ENCODE measurements at regions not wholly inside any gene's neighbourhood (a gene's known extent, or its start where the extent isn't known, plus 50 kb on each side); places are given as distances from the start of the nearest gene placed in this dataset.

DNA sequence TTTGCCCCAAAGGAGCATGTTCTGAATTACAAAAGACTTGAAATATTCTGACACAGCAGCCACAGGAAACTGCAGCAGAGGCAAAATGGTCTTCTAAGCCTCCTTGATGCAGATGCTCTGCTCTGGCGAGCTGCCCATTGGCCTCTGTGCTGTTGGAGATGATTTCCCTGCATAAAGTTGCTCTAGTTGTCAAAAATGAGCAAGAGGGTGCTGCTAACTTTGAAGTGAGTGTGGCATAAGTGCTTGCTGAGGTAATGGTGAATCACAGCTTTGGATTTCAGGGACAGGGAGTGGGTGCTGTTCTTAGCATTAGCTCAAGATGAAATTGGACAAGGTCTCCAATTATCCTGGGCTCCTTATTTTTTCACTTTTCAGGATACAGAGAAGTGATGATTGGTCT is 435.4 kb downstream of the TMEM135 start:
- H2BK12ac ChIP-seq (ENCODE audit: insufficient read length, low read depth, low read length) = no peak overlapping the region
- no CpG with 5 or more reads among the region's 1 CpG for WGBS (ENCODE audit: extremely low coverage, insufficient read length, low lambda C conversion rate)
- Mint-ChIP-seq H3K9me3 (peaks cover 4 to 7% of the 10 kb centered on the region in 2 experiments; a peak in 3 of 5 replicates), H3K4me3 (no peak overlapping the region), H3K27me3 (ENCODE audit: low read depth) (no peaks in the 10 kb centered on the region), H3K4me1 (peaks cover 0 to 8% of the 10 kb centered on the region in 2 experiments; a peak in 2 of 4 replicates), H3K27ac (peak overlapping the region in 1 of 3 experiments; percentile 40; a peak in 1 of 7 replicates), H3K36me3 (ENCODE audit: insufficient read depth in 1 of 3, low read depth in 3 of 3) (peaks cover 0 to 5% (median 0%) of the 10 kb centered on the region in 3 experiments; a peak in 3 of 7 replicates)
- no peak overlapping the region for H3K27ac ChIP-seq (ENCODE audit: insufficient read length, low read depth, low read length)
- H2BK5ac ChIP-seq (ENCODE audit: insufficient read length, low read length) = no peak overlapping the region
- H3K4me1 ChIP-seq (ENCODE audit: insufficient read depth, low read length) = no peaks in the 10 kb centered on the region; the same call in 1 of the 2 replicates
- no peak overlapping the region for H3K18ac ChIP-seq (ENCODE audit: insufficient read length, low read depth, low read length)
- H4K91ac ChIP-seq (ENCODE audit: insufficient read length, low read depth, low read length) = no peak overlapping the region
- H3K4ac ChIP-seq (ENCODE audit: low read depth, low read length) = no peak overlapping the region
- TF ChIP-seq CTCF (conservative IDR thresholded peaks at IDR 0.05) = no peak
- H3K79me1 ChIP-seq (ENCODE audit: insufficient read depth, low read depth, low read length, poor library complexity, severe bottlenecking) = no peaks in the 10 kb centered on the region
- H2AFZ ChIP-seq (ENCODE audit: low read length) = no peak overlapping the region
- H3K23me2 ChIP-seq (ENCODE audit: insufficient read length, low read depth, low read length, poor library complexity, severe bottlenecking) = no peaks in the 10 kb centered on the region
- no peaks in the 10 kb centered on the region for H3K9me3 ChIP-seq (ENCODE audit: control insufficient read depth, low read depth, low read length)
- no peak overlapping the region for H2BK15ac ChIP-seq (ENCODE audit: low read depth, low read length)
- no peak overlapping the region for H4K5ac ChIP-seq (ENCODE audit: insufficient read length, low read depth, low read length)
- no peak overlapping the region for H3T11ph ChIP-seq (ENCODE audit: low read length)
- H3K9ac ChIP-seq (ENCODE audit: extremely low read depth, insufficient read length, low read length) = no peak overlapping the region
- H2BK20ac ChIP-seq (ENCODE audit: low read depth, low read length, poor library complexity, severe bottlenecking) = no peak overlapping the region
- no peaks in the 10 kb centered on the region for H3K79me2 ChIP-seq (ENCODE audit: insufficient read depth, low read length)
- no peak overlapping the region for H3K4me2 ChIP-seq (ENCODE audit: insufficient read depth, insufficient read length, low read length)
- H3K14ac ChIP-seq (ENCODE audit: insufficient read depth, low read length) = no peak overlapping the region
- H2BK120ac ChIP-seq (ENCODE audit: low read depth, low read length, poor library complexity, severe bottlenecking) = no peak overlapping the region
- no peak overlapping the region for H3K23ac ChIP-seq (ENCODE audit: insufficient read length, low read depth, low read length)
- H4K20me1 ChIP-seq (ENCODE audit: control insufficient read depth, insufficient read depth, insufficient read length) = no peaks in the 10 kb centered on the region
- H3K27me3 ChIP-seq (ENCODE audit: insufficient read depth, low read length) = no peaks in the 10 kb centered on the region
- no peak overlapping the region for H2AK5ac ChIP-seq (ENCODE audit: insufficient read length, low read length)
- H4K8ac ChIP-seq (replicated peaks; ENCODE audit: insufficient read length, low read depth, low read length) = no peak overlapping the region
- H3K56ac ChIP-seq (ENCODE audit: insufficient read length, low read depth, low read length) = no peak overlapping the region
- DNase-seq = no peak

Measured in H9 (cell line).